Left hindlimb (tissue), 1 donor: ENCODE measurements at regions not wholly inside any gene's neighbourhood (a gene's known extent, or its start where the extent isn't known, plus 50 kb on each side); places are given as distances from the start of the nearest gene placed in this dataset.

ENCODE experiments used
- DNase-seq: peaks from one replicate; pipeline ENCODE4 v3.0.0-alpha.2; 2018

- DNase-seq, result no peak
These were observed 119.1 kb upstream of the UBE3A start for GRCh38 chr15:25557926-25558325.

DNA sequence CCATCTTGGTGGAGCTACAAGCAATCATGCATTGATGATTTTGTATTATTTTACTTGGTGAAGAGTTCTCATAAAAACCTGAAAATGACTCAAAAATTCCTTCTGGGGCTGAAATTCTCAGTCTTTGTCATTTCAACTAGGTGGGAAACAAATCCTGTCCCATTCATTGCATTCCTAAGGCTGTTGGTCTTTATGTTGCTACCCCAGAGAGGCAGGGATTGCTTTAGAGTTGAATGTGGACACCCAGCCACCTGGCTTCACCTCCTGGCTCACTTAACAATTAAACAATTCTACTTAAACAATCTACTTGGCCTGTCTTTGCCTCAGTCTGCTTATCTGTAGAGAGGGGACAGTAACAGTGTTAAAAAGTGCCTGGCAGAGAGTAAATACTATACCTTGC is 117.3 kb upstream of the UBE3A start:
- no peak for DNase-seq

DNA sequence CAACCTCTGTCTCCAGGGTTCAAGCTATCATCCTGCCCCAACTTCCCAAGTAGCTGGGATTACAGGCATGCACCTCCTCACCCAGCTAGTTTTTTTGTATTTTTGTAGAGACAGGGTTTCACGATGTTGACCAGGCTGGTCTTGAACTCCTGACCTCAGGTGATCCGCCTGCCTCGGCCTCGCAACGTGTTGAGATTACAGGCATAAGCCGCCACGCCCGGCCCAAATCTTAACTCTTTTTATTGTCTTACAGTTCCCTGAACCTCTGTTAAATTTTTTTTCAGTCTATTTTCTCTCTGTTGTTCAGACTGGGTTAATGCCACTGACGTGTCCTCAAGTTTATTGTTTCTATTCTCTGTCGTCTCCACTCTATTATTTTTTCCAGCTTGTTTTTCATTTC is 115.8 kb upstream of the UBE3A start:
- DNase-seq, result no peak

- no peak for DNase-seq
These were observed 109.8 kb upstream of the UBE3A start for GRCh38 chr15:25548600-25548999.

GRCh38 chr15:25545889-25546288 is 107.1 kb upstream of the UBE3A start:
- no peak for DNase-seq

GRCh38 chr15:25545017-25545416 is 106.2 kb upstream of the UBE3A start:
- no peak for DNase-seq

DNA sequence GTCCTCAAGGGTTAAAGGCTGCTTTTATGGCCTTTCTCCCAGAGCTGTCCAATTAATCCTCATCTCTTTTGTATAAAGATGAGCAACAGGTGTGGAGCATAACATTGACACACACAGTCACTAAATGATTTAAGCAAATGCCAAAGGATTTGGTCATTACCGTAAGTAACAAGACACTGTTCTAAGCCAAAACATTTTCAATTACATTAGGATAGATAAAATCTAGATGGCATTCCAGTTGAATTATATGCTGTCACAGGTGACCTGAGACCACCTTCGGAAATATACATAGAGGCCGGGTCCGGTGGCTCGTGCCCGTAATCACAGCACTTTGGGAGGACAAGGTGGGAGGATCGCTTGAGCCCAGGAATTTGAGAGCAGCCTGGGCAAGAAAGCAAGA is 105.3 kb upstream of the UBE3A start:
- DNase-seq, result no peak

DNA sequence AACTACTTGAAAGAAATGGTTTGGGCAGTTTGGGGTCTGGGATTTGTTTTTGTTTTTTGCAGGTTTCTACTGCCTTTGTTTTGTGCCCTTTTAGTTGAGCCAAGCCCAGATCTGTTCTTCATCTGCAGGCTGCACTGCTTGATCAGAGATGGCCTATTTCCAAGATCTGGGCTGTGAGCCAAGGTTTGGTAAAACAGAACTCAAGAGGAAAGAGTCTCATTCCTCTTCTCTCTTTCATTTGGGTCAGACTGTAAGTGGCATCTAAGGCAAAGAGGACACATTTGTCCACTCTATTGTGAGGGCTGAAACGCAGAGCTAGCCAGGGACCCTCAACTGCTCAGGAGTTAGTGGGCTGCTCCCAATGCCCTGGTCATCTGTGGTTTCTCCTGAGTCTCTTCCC is 104.4 kb upstream of the UBE3A start:
- peak; percentile 56 for DNase-seq

GRCh38 chr15:25541228-25541627 is 102.4 kb upstream of the UBE3A start:
- no peak for DNase-seq

DNA sequence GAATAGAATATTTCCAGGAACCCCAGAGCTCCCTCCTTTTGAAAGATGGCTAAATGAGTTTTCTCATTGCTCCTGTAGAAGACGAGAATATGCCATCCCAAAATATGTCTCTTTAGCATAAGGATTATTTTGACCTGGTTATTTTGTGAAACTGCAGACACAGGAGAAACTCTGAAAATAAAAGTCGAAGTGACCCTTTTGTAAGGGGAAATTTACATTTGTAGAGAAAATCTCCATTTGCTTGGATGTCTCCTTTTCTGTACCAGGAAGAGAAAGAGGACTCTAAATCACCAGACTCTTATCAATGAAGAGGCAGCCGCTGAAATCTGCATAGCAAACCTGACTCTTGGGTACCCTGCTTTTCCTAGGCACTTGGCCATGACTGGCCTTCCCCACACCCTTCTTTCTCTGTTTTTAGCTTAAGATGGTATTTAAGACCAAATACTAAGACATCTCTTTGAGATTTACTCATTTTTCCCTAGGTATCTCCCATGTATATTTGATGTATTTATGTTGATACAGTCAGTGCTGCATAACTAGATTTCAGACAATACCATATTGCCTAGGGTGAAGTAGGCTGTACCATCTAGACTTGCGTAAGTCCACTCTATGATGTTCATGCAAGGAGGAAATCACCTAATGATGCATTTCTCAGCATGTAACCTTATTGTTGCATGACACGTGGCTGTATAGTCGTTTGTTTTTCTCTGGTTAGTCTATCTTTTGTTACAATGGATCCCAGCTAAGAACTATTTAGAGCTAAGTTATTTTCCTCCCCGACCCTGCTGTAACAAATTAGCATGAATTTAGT is 98.2 kb upstream of the UBE3A start:
- DNase-seq, result no peak

GRCh38 chr15:25535866-25536265 is 97.0 kb upstream of the UBE3A start:
- DNase-seq, result no peak

GRCh38 chr15:25534293-25534692 is 95.5 kb upstream of the UBE3A start:
- DNase-seq, result no peak

DNA sequence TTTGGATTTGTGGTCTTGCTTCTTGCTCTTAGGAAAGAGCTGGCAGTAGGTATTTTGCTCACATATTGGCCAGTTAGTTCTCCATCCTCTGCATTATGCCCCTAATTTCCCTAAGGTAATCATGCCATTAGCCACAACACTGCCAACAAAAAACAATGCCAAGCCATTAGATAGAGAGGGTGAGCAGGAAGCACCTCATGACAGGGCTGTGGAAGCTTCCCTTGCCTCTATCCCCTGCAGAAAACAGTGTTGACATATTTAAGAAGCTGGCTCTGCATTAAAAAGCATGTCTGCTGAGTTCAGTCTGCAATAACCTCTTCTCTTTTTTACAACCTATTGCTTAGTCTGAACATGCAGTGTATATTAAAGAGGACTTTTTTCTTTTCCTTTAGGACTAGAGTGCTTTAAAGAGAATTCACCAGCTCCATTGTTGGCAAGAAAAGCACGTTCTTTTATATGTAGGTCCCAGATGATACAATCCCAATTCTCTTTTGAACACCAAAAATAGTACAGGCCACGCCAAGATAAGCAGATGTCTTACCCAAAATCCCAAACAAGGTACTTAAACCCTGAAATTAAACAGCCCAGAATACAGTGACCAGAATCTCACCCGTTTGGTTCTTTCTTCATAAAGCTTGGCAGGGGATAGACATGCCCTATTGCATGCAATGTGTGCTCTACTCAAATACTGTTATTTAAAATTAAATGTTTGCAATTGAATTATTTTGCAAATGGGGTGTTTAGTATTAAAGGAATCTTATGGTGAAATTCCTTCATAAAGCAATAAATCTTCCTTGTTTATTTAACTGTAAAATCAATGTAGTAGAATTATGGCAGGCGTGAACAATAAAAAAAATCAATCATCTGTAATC is 93.7 kb upstream of the UBE3A start:
- no peak for DNase-seq

DNA sequence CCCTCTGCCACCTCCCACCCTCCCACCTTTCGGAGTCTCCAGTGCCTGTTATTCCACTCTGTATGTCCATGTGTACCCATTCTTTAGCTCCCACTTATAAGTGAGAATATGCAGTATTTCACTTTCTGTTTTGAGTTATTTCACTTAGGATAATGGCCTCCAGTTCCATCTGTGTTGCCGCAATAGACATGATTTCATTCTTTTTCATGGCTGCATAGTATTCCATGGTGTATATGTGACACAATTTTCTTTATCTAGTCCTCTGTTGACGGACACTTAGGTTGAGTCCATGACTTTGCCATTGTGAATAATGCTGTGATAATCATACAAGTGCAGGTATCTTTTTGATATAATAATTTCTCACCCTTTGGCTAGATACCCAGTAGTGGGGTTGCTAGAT is 91.0 kb upstream of the UBE3A start:
- DNase-seq, result no peak

- DNase-seq, result no peak
These were observed 88.3 kb upstream of the UBE3A start for GRCh38 chr15:25527118-25527517.

GRCh38 chr15:25525741-25526140 is 86.9 kb upstream of the UBE3A start:
- DNase-seq, result no peak

DNA sequence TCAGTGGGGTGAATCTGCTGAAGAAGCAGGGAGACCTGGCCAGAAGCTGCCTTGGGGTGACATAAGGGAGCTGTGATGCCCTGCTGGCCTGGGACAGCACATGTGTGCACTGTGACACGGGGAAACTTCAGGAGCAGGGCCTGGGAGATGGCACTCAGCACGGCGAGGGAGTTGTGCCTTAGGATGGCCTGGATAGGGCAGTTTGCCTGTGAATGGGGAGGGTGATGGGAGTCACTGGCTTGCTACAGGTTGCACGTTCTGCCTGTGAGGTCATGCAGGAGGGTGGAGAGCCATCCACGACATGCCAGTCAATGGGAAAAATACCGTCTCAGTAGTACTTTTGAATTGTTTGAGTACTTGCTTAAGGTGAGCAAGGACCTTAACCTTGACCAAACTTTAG is 76.8 kb upstream of the UBE3A start:
- DNase-seq, result no peak

DNA sequence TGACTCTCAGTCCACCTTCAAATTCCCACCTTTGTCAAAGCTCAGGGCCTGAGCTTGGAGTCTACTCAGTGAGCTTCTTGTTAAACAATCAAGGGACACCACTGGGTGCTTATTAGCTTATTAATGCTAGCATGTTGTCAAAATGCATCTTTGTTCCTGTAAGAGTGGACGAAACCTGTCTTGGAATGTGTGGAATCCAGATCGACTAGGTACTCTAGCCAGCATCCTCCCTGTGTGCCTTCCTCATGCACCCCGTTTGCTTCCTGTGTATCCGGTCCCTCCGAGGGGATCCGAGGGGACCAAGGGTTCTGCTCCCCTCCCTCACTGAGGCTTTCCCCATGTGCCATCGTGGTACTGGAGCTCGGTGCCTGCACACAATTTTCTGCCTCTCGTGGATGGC is 75.7 kb upstream of the UBE3A start:
- DNase-seq, result no peak

DNA sequence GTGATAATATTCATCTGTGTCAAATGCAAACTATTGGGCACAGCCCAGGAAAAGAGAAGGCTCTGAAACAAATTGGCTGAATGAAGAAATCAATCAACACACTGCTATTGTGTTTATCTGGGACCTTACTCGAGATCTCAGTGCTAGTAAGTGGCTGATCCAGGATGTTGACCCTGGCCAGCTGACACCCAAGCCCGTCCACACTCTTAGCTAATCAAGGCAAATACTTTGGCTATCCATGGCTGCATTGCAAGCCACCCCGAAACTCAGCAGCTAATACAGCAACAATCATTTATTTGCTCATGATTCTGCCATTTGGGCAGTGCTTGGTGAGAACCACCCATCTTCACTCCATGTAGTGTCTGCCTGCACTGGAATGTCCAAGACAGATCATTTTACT is 74.1 kb upstream of the UBE3A start:
- DNase-seq, result no peak

GRCh38 chr15:25510146-25510545 is 71.3 kb upstream of the UBE3A start:
- no peak for DNase-seq

- no peak for DNase-seq
These were observed 70.9 kb upstream of the UBE3A start for GRCh38 chr15:25509703-25510102.

- DNase-seq, result no peak
These were observed 69.7 kb upstream of the UBE3A start for GRCh38 chr15:25508369-25509002.

GRCh38 chr15:25504307-25504706 is 65.5 kb upstream of the UBE3A start:
- DNase-seq, result no peak
